Kidney epithelial cell (primary cell): ENCODE measurements at regions not wholly inside any gene's neighbourhood (a gene's known extent, or its start where the extent isn't known, plus 50 kb on each side); places are given as distances from the start of the nearest gene placed in this dataset.

ENCODE experiments used
- DNase-seq: peaks from one replicate; pipeline ENCODE4 v3.0.0-alpha.2; 2010; ENCODE audit warnings: low read depth
- H3K27me3 ChIP-seq: 2 replicates; pipeline ENCODE4 v1.6.0; 2011; ENCODE audit warnings: low read length; ENCODE audit not compliant: control insufficient read depth, insufficient read depth
- H3K36me3 ChIP-seq: 2 replicates; pipeline ENCODE4 v1.5.1; 2011; ENCODE audit warnings: low read length; ENCODE audit not compliant: control insufficient read depth, insufficient read depth
- H3K4me3 ChIP-seq: 2 replicates; pipeline ENCODE4 v1.5.1; 2011; ENCODE audit warnings: low read depth, mild to moderate bottlenecking, control low read depth, low read length
- TF ChIP-seq, protein P1 (sequence below): IDR thresholded peaks from 2 replicates; pipeline ENCODE4 v1.5.1; 2011; ENCODE audit warnings: mild to moderate bottlenecking, moderate library complexity, low read length, control low read depth, inconsistent platforms; ENCODE audit not compliant: insufficient read depth, poor library complexity, severe bottlenecking

DNA sequence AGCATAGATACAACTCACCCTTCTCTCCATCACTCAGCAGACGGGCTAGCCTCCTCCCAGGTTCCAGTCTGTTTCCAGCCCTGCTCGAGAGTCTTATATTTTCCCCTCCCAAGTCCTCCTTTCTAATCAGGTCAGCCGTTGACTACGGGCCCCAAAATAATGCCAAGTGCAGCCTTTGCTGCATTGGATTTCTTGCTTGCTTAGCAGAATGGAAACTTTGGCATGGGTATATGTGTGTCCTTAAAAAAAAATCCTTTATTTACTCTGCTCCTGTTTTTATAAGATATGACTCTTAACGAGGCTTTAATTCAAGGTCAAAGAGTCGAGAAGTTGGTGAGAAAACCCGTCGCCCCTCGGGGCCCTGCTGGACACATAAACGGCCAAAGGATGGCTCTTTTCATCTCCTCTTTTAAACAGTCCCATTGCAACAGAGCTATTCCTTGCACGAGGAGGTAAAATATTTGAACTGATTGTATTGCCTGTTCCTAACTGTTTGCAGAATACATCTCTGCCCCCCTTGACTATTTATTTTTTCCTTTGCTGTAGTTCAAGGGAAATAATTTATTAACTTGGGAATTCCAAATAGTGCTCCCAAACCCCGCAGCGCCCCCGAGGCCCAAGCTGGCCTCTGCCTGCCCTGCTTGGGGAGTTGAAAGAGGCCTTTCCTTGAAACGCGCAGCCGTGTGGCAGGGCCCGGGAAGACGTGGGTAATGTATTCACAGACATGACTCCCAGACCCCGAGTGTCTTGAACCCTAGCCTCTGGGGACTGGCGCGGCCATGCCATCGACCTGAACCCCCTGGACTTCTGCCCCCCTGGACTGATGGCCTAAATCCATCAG lies 156.5 kb upstream of the MYL2 start:
- Histone ChIP-seq H3K27me3 (peaks cover 4% of the 10 kb centered on the region), H3K4me3 (no peak overlapping the region), H3K36me3 (no peaks in the 10 kb centered on the region)
- DNase-seq, result no peak
- TF ChIP-seq, protein P1, sequence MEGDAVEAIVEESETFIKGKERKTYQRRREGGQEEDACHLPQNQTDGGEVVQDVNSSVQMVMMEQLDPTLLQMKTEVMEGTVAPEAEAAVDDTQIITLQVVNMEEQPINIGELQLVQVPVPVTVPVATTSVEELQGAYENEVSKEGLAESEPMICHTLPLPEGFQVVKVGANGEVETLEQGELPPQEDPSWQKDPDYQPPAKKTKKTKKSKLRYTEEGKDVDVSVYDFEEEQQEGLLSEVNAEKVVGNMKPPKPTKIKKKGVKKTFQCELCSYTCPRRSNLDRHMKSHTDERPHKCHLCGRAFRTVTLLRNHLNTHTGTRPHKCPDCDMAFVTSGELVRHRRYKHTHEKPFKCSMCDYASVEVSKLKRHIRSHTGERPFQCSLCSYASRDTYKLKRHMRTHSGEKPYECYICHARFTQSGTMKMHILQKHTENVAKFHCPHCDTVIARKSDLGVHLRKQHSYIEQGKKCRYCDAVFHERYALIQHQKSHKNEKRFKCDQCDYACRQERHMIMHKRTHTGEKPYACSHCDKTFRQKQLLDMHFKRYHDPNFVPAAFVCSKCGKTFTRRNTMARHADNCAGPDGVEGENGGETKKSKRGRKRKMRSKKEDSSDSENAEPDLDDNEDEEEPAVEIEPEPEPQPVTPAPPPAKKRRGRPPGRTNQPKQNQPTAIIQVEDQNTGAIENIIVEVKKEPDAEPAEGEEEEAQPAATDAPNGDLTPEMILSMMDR, result no peak

DNA sequence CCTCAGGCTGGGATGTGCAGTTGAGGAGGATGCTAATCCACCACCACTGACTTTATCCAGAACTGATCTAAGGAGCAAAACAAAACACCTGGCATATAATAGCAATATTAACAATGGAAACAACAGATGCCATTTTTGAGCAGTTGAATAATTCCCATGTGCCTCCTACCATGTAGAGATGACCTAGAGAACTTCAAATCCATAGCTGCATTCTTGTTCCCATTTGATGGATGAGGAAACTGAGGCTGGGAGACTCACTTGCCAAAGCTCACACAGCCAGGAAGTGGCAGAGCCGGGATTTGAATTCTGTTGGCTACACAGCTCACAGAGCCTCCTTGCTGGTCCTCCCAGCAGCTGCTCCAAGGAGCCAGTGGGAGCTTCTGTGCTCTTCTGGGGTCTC lies 155.8 kb upstream of the MYL2 start:
- no peak overlapping the region for H3K4me3 ChIP-seq
- no peaks in the 10 kb centered on the region for H3K36me3 ChIP-seq
- TF ChIP-seq, protein P1, result no peak
- peaks cover 4% of the 10 kb centered on the region for H3K27me3 ChIP-seq
- no peak for DNase-seq

DNA sequence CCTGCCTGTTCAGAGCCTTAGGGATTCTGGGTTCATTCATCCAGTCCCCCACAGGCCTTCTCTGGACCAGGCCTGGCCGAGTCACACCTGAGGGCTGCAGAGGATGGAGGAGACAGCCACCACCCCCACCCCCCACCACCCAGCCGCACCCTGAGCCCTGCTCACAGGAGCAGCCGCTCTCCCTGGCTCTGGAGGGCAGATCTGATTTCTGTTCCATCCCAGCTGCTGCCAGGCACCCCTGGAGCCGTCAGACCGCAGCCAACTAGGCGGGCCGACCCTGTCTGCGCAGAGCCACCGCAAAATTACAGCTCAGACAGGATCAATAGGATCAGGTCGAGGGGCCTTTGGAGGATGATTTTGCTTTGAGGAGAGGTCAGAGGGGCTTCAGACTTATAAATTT lies 154.6 kb upstream of the MYL2 start:
- TF ChIP-seq, protein P1, result no peak
- no peak for DNase-seq

DNA sequence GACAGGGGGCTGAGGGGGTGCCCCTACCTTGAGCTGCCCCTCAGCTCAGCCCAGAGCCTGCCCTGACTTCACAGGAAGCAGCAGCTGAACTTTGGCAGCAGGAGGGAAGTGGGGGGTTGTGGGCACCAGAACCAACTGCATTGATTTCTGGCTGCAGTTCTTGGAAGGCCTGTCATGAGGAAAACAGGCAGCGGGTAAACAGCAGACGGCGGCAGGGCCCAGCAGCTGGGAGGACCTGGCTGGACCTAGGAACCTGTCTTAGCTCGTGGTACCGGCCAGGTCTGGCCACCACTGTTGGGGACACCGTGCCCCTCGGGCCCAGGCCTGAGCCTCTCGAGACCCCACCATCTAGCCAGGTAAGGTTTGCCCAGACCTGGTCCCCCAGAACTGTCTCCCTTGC lies 154.2 kb upstream of the MYL2 start:
- no peak for DNase-seq
- H3K4me3 ChIP-seq, result no peak overlapping the region
- no peaks in the 10 kb centered on the region for H3K36me3 ChIP-seq
- peaks cover 4% of the 10 kb centered on the region for H3K27me3 ChIP-seq
- TF ChIP-seq, protein P1, result no peak

More for the DNA sequence above, 154.6 kb upstream of the MYL2 start:
- Histone ChIP-seq H3K27me3 (peaks cover 4% of the 10 kb centered on the region), H3K4me3 (no peak overlapping the region), H3K36me3 (no peaks in the 10 kb centered on the region)

DNA sequence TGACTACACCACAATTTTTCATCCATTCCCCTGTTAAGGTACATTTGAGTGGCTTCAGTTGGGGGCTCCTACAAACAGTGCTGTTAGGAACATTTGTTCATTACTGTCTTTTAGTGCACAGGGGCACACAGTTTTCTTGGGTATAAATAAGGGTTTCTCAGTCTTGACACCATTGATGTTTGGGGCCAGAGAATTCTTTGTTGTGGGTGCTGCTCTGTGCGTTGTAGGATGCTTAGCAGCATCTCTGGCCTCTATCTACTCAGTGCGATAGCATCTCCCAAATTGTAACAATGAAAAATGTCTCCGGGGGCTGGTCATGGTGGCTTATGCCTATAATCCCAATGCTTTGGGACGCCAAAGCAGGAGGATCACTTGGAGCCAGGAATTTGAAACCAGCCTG lies 153.0 kb upstream of the MYL2 start:
- TF ChIP-seq, protein P1, result no peak
- no peaks in the 10 kb centered on the region for H3K36me3 ChIP-seq

DNA sequence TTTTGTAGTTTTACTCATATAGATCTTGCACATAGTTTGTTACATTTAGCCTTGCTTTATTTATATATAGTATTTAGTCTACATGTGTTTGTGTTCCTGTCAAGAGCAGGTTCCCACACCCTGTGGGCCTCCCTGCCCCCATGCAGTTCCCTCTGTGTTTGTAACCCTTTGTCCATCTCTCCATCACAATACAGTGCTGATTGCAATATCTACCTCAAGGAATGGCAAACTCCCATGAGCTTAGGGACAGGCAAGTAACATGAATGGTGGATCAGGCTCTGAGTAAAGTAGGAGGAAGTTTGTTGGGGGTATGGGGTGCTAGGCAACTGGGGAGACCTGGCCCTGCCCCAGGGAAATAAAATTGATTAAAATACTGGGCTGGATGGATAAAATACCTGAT lies 151.9 kb upstream of the MYL2 start:
- TF ChIP-seq, protein P1, result no peak
- no peak for DNase-seq

More for the DNA sequence above, 153.0 kb upstream of the MYL2 start:
- no peak for DNase-seq
- H3K4me3 ChIP-seq, result no peak overlapping the region
- H3K27me3 ChIP-seq, result peaks cover 4% of the 10 kb centered on the region

More for the DNA sequence above, 151.9 kb upstream of the MYL2 start:
- H3K36me3 ChIP-seq, result no peaks in the 10 kb centered on the region
- H3K27me3 ChIP-seq, result peaks cover 3% of the 10 kb centered on the region
- H3K4me3 ChIP-seq, result no peak overlapping the region
